GM10248 (cell line): ENCODE measurements at regions not wholly inside any gene's neighbourhood (a gene's known extent, or its start where the extent isn't known, plus 50 kb on each side); places are given as distances from the start of the nearest gene placed in this dataset.
"Not testable (repeated sequence)": the region's sequence is repeated elsewhere in the genome, so short reads cannot be mapped to it uniquely, and the experiment has no call there.

Experiments
- CTCF ChIA-PET: fragments of 300-600 bp; sonication (Branson Sonifier 250); formaldehyde crosslinking; extraction: SDS; loops from one replicate; lab custom pipeline; 2021; ENCODE audit warnings: antibody characterized with exemption; lab: Yijun Ruan, JAX
- POLR2A ChIA-PET: fragments of 350-650 bp; sonication (Branson Sonifier 250); formaldehyde crosslinking; extraction: SDS; loops from one replicate; lab custom pipeline; 2020; ENCODE audit warnings: antibody characterized with exemption; lab: Yijun Ruan, JAX
- DNase-seq: peaks from one replicate; pipeline ENCODE4 v3.0.0; 2012; ENCODE audit errors: extremely low spot score
- TF ChIP-seq, protein P1 (sequence below): IDR thresholded peaks from 2 replicates; pipeline ENCODE4 v1.5.1; 2012; ENCODE audit warnings: mild to moderate bottlenecking, low read depth; ENCODE audit errors: extremely low read depth, missing control alignments, control extremely low read depth

GRCh38 chr5:82987188-82987587 is 90.0 kb downstream of the TMEM167A start:
- TF ChIP-seq, protein P1, sequence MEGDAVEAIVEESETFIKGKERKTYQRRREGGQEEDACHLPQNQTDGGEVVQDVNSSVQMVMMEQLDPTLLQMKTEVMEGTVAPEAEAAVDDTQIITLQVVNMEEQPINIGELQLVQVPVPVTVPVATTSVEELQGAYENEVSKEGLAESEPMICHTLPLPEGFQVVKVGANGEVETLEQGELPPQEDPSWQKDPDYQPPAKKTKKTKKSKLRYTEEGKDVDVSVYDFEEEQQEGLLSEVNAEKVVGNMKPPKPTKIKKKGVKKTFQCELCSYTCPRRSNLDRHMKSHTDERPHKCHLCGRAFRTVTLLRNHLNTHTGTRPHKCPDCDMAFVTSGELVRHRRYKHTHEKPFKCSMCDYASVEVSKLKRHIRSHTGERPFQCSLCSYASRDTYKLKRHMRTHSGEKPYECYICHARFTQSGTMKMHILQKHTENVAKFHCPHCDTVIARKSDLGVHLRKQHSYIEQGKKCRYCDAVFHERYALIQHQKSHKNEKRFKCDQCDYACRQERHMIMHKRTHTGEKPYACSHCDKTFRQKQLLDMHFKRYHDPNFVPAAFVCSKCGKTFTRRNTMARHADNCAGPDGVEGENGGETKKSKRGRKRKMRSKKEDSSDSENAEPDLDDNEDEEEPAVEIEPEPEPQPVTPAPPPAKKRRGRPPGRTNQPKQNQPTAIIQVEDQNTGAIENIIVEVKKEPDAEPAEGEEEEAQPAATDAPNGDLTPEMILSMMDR, result no peak

GRCh38 chr5:82986404-82986803 is 90.8 kb downstream of the TMEM167A start:
- ChIA-PET CTCF (interaction anchor here (0.9 kb wide), 1 partner anchor 13 kb away, joined by 3 read pairs; no protein-coding TSS in a partner anchor), POLR2A (no interaction called here)
- DNase-seq, result no peak
- TF ChIP-seq, protein P1, result no peak

More at GRCh38 chr5:82987188-82987587, 90.0 kb downstream of the TMEM167A start:
- no peak for DNase-seq
- CTCF ChIA-PET, result interaction anchor here (0.9 to 1.1 kb wide), 2 partner anchors 12 to 32 kb away, joined by 3 read pairs; no protein-coding TSS in a partner anchor
- POLR2A ChIA-PET, result no interaction called here

- no peak for DNase-seq
- CTCF ChIA-PET, result no interaction called here
- TF ChIP-seq, protein P1, result no peak
- POLR2A ChIA-PET, result no interaction called here
These were observed 91.4 kb downstream of the TMEM167A start for GRCh38 chr5:82985763-82986162.

DNA sequence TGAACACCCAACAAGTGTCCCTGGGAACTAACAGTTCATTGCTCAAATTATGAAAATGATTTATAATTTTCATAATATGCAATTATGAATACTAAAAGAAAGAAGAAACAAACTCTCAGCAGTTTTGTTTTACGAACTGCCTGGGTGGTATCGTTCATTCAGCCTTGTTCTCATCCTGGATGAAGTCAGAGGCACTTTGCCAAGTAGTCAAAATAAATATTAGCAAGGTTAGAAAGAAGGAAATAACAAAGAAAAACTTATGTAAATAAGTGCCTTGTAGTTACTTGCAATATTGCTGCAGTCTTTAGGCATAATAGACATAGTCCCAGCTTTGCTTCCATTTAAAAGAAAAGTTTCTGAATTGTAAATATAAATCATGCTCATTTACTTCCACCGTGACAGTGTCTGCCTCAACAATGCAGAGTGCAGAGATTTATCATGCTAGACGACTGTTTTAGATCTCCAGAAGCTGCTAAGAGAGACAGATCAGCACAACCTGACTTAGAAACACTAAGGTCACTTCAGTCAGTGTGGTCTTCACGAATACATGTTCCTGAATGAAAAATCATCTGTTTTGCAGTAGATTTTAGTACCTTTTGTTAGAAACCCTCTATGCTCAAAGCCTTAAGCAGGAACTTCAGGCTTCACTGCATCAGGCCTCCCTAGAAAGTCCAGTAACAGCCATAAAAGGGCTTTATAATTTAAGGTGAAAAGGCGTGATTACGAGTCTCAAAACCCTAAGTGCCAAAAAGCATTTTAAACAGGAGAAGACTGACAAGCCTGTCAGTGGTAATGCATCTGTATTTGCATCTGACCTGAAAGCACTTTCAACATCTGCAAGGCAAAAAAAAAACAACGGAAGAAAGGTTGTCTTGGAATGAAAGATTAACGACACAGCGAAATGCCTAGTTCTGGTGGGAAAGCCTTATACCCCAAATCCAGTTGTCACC is 92.1 kb downstream of the TMEM167A start:
- ChIA-PET POLR2A (no interaction called here), CTCF (no interaction called here)
- DNase-seq, result no peak
- TF ChIP-seq, protein P1, result no peak

DNA sequence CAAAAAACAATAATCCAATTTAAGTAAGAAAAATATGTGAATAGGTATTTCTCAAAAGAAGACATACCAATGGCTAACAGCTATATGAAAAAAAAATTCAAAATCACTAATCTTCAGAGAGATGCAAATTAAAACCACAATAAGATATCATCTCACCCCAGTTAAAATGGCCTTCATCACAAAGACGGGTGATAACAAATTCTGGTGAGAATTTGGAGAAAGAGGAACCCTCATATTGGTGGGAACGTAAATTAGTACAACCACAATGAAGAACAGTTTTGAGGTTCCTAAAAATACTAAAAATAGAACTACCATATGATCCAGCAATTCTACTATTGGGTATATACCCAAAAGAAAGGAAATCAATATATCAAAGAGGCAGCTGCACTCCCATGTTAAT is 94.3 kb downstream of the TMEM167A start:
- CTCF ChIA-PET, result no interaction called here
- TF ChIP-seq, protein P1, result no peak
- POLR2A ChIA-PET, result no interaction called here
- no peak for DNase-seq

DNA sequence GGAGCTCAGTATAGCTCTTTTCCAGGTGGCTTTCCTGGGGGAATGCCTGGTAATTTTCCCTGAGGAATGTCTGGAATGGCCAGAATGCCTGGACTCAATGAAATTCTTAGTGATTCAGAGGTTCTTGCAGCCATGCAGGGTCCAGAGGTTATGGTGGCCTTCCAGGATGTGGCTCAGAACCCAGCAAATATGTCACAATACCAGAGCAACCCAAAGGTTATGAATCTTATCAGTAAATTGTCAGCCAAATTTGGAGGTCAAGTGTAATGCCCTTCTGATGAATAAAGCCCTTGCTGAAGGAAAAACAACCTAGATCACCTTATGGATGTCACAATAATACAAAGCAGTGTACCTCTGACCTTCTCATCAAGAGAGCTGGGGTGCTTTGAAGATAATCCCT is 100.3 kb downstream of the TMEM167A start:
- DNase-seq, CTCF ChIA-PET, POLR2A ChIA-PET: not testable (repeated sequence)

- ChIA-PET POLR2A (no interaction called here), CTCF (no interaction called here)
- no peak for DNase-seq
- TF ChIP-seq, protein P1, result no peak
These were observed 101.4 kb downstream of the TMEM167A start for GRCh38 chr5:82975812-82976211.
